Keratinocyte (primary cell): ENCODE measurements at regions not wholly inside any gene's neighbourhood (a gene's known extent, or its start where the extent isn't known, plus 50 kb on each side); places are given as distances from the start of the nearest gene placed in this dataset.

ENCODE experiments used
- EZH2 ChIP-seq: IDR thresholded peaks from one replicate; pipeline ENCODE4 v1.6.1; 2012; ENCODE audit warnings: inconsistent platforms, mild to moderate bottlenecking, low read length, moderate library complexity
- TF ChIP-seq, protein P1 (sequence below), 3 experiments: IDR thresholded peaks in 1 of 3; conservative IDR thresholded peaks in 1 of 3; optimal IDR thresholded peaks in 1 of 3; 2 replicates in 2 of 3; 3 replicates in 1 of 3; pipeline versions ENCODE3 to v1.5.1; 2011; ENCODE audit warnings: low read length in 3 of 3, mild to moderate bottlenecking in 3 of 3, moderate library complexity in 2 of 3, control low read depth in 1 of 3, inconsistent platforms in 1 of 3; ENCODE audit not compliant: insufficient read depth in 2 of 3; ENCODE audit errors: extremely low read depth in 1 of 3

DNA sequence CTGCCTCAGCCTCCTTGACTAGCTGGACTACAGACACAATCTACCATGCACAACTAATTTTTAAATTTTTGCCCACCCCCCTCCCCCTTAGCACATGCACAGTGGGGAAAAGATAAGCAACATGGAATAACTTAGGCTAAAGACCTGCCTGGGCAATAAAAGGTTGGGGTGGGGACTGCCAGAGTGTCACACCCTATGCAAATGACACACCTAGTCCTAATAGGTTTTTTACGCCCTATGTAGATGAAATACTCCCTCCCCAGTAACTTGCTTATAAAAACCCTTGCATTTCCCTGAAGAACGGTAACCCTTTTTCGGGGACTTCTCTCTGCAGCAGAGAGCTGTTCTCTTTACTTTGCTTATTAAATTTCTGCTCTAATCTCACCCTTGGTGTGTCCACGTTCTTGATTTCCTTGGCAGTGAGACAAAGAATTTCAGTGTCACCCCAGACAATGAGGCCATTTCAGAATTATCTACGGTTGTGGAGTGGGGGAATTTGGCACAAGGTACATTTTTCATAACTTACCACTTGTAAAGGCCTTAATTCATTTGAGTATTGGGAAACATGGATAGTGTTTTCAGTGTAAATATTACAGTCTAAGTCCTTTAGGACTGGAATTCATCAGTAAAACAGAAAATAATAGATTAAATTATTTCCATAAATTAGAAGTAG lies 109.2 kb downstream of the NOL4 start:
- TF ChIP-seq, protein P1, sequence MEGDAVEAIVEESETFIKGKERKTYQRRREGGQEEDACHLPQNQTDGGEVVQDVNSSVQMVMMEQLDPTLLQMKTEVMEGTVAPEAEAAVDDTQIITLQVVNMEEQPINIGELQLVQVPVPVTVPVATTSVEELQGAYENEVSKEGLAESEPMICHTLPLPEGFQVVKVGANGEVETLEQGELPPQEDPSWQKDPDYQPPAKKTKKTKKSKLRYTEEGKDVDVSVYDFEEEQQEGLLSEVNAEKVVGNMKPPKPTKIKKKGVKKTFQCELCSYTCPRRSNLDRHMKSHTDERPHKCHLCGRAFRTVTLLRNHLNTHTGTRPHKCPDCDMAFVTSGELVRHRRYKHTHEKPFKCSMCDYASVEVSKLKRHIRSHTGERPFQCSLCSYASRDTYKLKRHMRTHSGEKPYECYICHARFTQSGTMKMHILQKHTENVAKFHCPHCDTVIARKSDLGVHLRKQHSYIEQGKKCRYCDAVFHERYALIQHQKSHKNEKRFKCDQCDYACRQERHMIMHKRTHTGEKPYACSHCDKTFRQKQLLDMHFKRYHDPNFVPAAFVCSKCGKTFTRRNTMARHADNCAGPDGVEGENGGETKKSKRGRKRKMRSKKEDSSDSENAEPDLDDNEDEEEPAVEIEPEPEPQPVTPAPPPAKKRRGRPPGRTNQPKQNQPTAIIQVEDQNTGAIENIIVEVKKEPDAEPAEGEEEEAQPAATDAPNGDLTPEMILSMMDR (optimal IDR thresholded peaks at IDR 0.05 in 1 of 3, IDR thresholded peaks at IDR 0.05 in 1 of 3, conservative IDR thresholded peaks at IDR 0.05 in 1 of 3; ENCODE audit: extremely low read depth in 1 of 3, insufficient read depth in 2 of 3, low read length in 3 of 3), result no peak
- TF ChIP-seq EZH2, result no peak
